ENCODE measurements at regions not wholly inside any gene's neighbourhood (a gene's known extent, or its start where the extent isn't known, plus 50 kb on each side); places are given as distances from the start of the nearest gene placed in this dataset.

- H3K4me3 Mint-ChIP-seq, result peak overlapping the region; percentile 1
- H3K9me3 Mint-ChIP-seq, result no peaks in the 10 kb centered on the region
- peak; percentile 65 for DNase-seq (ENCODE audit: low read depth, low spot score)
- TF ChIP-seq, protein P1, sequence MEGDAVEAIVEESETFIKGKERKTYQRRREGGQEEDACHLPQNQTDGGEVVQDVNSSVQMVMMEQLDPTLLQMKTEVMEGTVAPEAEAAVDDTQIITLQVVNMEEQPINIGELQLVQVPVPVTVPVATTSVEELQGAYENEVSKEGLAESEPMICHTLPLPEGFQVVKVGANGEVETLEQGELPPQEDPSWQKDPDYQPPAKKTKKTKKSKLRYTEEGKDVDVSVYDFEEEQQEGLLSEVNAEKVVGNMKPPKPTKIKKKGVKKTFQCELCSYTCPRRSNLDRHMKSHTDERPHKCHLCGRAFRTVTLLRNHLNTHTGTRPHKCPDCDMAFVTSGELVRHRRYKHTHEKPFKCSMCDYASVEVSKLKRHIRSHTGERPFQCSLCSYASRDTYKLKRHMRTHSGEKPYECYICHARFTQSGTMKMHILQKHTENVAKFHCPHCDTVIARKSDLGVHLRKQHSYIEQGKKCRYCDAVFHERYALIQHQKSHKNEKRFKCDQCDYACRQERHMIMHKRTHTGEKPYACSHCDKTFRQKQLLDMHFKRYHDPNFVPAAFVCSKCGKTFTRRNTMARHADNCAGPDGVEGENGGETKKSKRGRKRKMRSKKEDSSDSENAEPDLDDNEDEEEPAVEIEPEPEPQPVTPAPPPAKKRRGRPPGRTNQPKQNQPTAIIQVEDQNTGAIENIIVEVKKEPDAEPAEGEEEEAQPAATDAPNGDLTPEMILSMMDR (conservative IDR thresholded peaks at IDR 0.05), result peak; percentile 89
- H3K36me3 Mint-ChIP-seq (ENCODE audit: low read depth), result no peaks in the 10 kb centered on the region
- peaks cover 94% of the 10 kb centered on the region for H3K27me3 Mint-ChIP-seq (ENCODE audit: low read depth)
- no peak overlapping the region for H3K27ac Mint-ChIP-seq (ENCODE audit: unreplicated experiment)
- H3K4me1 Mint-ChIP-seq, result peaks cover 74% of the 10 kb centered on the region
These were observed 187.9 kb downstream of the OPA1 start for GRCh38 chr3:193780810-193781478.

DNA sequence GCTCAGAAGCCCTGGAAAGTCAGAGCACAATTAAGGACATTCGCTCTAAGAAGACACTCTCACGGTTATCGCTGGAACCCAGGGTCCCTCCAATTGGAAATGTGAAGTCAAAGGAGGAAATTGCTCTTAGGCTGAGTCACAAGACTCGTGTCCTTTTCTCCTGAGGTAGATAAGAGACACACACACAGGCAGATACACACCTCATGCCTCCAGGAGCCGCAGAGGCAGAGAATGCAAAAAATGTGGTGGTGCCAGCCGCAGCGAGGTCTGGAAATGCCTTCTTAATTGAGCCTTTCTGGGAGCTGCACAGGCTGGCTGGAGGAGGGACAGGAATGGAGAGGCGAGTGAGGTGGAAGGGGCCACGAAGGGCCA is 189.3 kb downstream of the OPA1 start:
- H3K36me3 Mint-ChIP-seq (ENCODE audit: low read depth), result no peaks in the 10 kb centered on the region
- no peak overlapping the region for H3K27ac Mint-ChIP-seq (ENCODE audit: unreplicated experiment)
- TF ChIP-seq, protein P1 (conservative IDR thresholded peaks at IDR 0.05), result no peak
- peaks cover 63% of the 10 kb centered on the region for H3K4me1 Mint-ChIP-seq
- no peaks in the 10 kb centered on the region for H3K9me3 Mint-ChIP-seq
- H3K27me3 Mint-ChIP-seq (ENCODE audit: low read depth), result peaks cover 93% of the 10 kb centered on the region
- no peak for DNase-seq (ENCODE audit: low read depth, low spot score)
- H3K4me3 Mint-ChIP-seq, result no peak overlapping the region

DNA sequence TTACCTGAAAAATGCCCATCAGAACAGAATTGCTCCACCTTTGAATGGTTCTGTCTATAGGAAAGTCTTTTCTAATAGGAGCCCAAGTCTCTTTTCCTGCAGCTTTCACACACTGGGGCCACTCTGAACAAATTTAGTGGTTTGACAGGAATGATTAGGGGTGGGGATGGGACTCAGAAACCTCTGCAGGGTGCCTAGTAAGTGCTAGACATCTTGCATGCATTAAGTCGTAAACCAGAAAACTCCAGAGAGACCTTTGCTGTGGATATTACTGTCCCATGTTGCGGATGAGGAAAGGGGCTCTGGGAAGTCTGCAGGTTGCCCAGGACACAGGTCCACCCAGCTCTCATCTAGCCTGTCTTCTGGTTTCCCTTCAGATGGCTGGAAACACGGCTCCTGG is 189.7 kb downstream of the OPA1 start:
- H3K4me1 Mint-ChIP-seq, result peaks cover 58% of the 10 kb centered on the region
- H3K4me3 Mint-ChIP-seq, result no peak overlapping the region
- no peaks in the 10 kb centered on the region for H3K9me3 Mint-ChIP-seq
- no peak for DNase-seq (ENCODE audit: low read depth, low spot score)
- H3K27ac Mint-ChIP-seq (ENCODE audit: unreplicated experiment), result no peak overlapping the region
- H3K36me3 Mint-ChIP-seq (ENCODE audit: low read depth), result no peaks in the 10 kb centered on the region
- TF ChIP-seq, protein P1 (conservative IDR thresholded peaks at IDR 0.05), result no peak
- H3K27me3 Mint-ChIP-seq (ENCODE audit: low read depth), result peaks cover 93% of the 10 kb centered on the region

GRCh38 chr3:193783166-193783896 is 190.3 kb downstream of the OPA1 start:
- no peaks in the 10 kb centered on the region for H3K9me3 Mint-ChIP-seq
- no peak overlapping the region for H3K27ac Mint-ChIP-seq (ENCODE audit: unreplicated experiment)
- peaks cover 95% of the 10 kb centered on the region for H3K27me3 Mint-ChIP-seq (ENCODE audit: low read depth)
- no peak for DNase-seq (ENCODE audit: low read depth, low spot score)
- no peak overlapping the region for H3K4me3 Mint-ChIP-seq
- peaks cover 61% of the 10 kb centered on the region for H3K4me1 Mint-ChIP-seq
- no peaks in the 10 kb centered on the region for H3K36me3 Mint-ChIP-seq (ENCODE audit: low read depth)
- TF ChIP-seq, protein P1 (conservative IDR thresholded peaks at IDR 0.05), result no peak

GRCh38 chr3:193784822-193785221 is 191.8 kb downstream of the OPA1 start:
- Mint-ChIP-seq H3K4me3 (no peak overlapping the region), H3K27ac (ENCODE audit: unreplicated experiment) (no peak overlapping the region), H3K9me3 (no peaks in the 10 kb centered on the region), H3K4me1 (peaks cover 54% of the 10 kb centered on the region), H3K27me3 (ENCODE audit: low read depth) (peaks cover 93% of the 10 kb centered on the region), H3K36me3 (ENCODE audit: low read depth) (no peaks in the 10 kb centered on the region)
- DNase-seq (ENCODE audit: low read depth, low spot score), result no peak
- TF ChIP-seq, protein P1 (conservative IDR thresholded peaks at IDR 0.05), result peak; percentile 26

All from neural crest cell (in vitro differentiated cells).